GM10266 (cell line): ENCODE measurements at regions not wholly inside any gene's neighbourhood (a gene's known extent, or its start where the extent isn't known, plus 50 kb on each side); places are given as distances from the start of the nearest gene placed in this dataset.

Experiments
- DNase-seq: peaks from one replicate; pipeline ENCODE4 v3.0.0; 2012; ENCODE audit errors: extremely low spot score
- CTCF ChIP-seq: IDR thresholded peaks from 2 replicates; pipeline ENCODE4 v1.5.1; 2012; ENCODE audit warnings: mild to moderate bottlenecking, low read depth; ENCODE audit not compliant: control insufficient read depth, insufficient read depth; ENCODE audit errors: missing control alignments

DNA sequence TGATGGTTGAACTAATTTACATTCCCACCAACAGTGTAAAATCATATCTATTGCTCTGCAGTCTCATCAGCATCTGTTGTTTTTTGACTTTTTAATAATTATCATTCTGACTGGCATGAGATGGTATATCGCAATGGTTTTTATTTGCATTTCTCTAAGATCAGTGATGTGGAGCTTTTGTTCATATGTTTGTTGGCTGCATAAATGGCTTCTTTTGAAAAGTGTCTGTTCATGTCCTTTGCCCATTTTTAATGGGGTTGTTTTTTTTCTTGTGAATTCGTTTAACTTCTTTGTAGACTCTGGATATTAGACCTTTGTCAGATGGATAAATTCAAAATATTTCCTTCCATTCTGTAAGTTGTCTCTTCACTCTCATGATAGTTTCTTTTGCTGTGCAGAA lies 115.2 kb upstream of the CDH12 start:
- DNase-seq, result no peak
- no peak for TF ChIP-seq CTCF

- TF ChIP-seq CTCF, result no peak
- DNase-seq, result no peak
Observed at GRCh38 chr5:22965960-22966359, 112.8 kb upstream of the CDH12 start.

- no peak for DNase-seq
- TF ChIP-seq CTCF, result no peak
Observed at GRCh38 chr5:22964632-22965031, 111.5 kb upstream of the CDH12 start.

DNA sequence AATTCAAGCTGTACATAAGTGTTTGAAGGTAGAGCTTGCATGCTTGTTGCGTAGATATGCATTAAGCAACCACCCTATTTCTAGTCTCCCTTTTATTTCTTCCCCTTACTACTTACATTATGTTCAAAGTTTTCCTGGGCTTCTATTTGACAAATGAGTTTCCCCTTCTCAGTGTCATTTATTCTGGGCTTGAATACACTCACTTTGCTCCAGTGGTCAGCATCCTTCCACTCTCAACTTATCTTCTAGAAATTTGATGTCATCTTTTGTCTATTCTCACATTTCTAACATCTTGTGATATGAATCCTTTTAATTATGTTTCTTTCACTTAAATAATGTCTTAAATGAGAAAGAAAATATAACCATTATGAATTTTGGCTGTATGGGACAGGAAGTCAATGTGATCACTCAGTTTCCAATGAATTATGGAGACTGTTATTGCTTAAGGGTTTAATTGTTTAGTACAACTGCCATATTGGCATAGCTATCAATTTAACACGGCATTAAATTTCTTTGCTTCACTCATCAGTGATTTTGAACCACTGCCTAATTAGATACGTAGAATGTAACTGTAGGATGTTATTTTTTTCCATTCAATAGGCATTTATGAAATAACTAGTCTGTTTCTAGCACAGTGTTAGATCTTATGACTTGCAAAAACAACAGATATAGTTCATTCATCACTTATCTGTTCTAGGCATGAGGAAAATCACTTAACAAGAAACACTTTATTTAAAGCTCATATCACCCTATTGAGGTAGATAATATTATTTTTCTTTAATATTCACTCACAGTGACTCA lies 105.5 kb upstream of the CDH12 start:
- no peak for DNase-seq
- no peak for TF ChIP-seq CTCF

GRCh38 chr5:22947921-22948320 lies 94.8 kb upstream of the CDH12 start:
- DNase-seq, result no peak
- no peak for TF ChIP-seq CTCF

DNA sequence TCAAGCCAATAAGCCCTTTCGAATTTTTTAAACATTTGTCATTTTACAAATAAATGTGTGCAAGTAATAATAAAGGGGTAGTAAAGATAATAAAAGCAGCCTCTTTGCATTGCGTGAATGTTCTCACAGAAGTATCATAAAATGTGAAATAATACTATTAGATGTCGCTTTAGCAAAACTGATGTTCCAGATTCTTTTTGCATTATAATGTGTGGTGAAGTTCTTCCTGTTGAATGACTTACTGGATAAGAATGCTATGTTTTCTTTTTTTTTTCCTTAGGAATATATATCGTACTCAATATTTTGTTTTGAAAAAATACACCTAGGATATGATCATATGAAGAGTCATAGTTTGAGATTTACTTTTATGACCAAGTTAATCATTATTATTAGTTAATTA lies 85.2 kb upstream of the CDH12 start:
- no peak for DNase-seq
- TF ChIP-seq CTCF, result no peak

GRCh38 chr5:22928821-22929482 lies 75.8 kb upstream of the CDH12 start:
- DNase-seq, result no peak
- TF ChIP-seq CTCF, result no peak
